Esophagus (tissue), 2 donors: ENCODE measurements at regions not wholly inside any gene's neighbourhood (a gene's known extent, or its start where the extent isn't known, plus 50 kb on each side); places are given as distances from the start of the nearest gene placed in this dataset.

Source experiments
- H3K27ac ChIP-seq, 2 donors: one replicate each; pipeline ENCODE4 v1.5.1; 2013; ENCODE audit warnings: low read depth in 2 of 2, mild to moderate bottlenecking in 2 of 2, inconsistent platforms in 1 of 2, low read length in 1 of 2, moderate library complexity in 1 of 2
- H3K27me3 ChIP-seq, 2 donors: one replicate each; pipeline ENCODE4 v1.6.1; 2013; ENCODE audit warnings: low read length in 2 of 2, control low read depth in 1 of 2, mild to moderate bottlenecking in 1 of 2; ENCODE audit not compliant: insufficient read depth in 2 of 2, control insufficient read depth in 1 of 2
- H3K36me3 ChIP-seq, 2 donors: one replicate each; pipeline ENCODE4 v1.6.1; 2013; ENCODE audit warnings: low read length in 1 of 2; ENCODE audit not compliant: control insufficient read depth in 2 of 2, insufficient read depth in 2 of 2
- H3K4me1 ChIP-seq, 2 donors: one replicate each; pipeline ENCODE4 v1.6.1; 2013; ENCODE audit warnings: low read length in 1 of 2; ENCODE audit not compliant: control insufficient read depth in 2 of 2, insufficient read depth in 2 of 2
- H3K4me3 ChIP-seq, 2 donors: one replicate each; pipeline ENCODE4 v1.5.1; 2013; ENCODE audit warnings: low read length in 2 of 2, mild to moderate bottlenecking in 2 of 2, low read depth in 1 of 2, moderate library complexity in 1 of 2
- H3K9me3 ChIP-seq, 2 donors: one replicate each; pipeline ENCODE4 v1.6.1; 2013; ENCODE audit warnings: mild to moderate bottlenecking in 2 of 2, low read depth in 1 of 2, low read length in 1 of 2, moderate library complexity in 1 of 2; ENCODE audit not compliant: control insufficient read depth in 2 of 2, insufficient read depth in 1 of 2
- WGBS, 2 donors: extraction: QIAGEN DNeasy Blood & Tissue Kit; methylation state at CpG; one replicate each; pipeline ENCODE4 v1.1.7; 2013; 5-methylcytosine and 5-hydroxymethylcytosine counted together
- donor health status: healthy with polysubstance abuse.
- donor health status: Bipolar disorder and iron deficiency.

DNA sequence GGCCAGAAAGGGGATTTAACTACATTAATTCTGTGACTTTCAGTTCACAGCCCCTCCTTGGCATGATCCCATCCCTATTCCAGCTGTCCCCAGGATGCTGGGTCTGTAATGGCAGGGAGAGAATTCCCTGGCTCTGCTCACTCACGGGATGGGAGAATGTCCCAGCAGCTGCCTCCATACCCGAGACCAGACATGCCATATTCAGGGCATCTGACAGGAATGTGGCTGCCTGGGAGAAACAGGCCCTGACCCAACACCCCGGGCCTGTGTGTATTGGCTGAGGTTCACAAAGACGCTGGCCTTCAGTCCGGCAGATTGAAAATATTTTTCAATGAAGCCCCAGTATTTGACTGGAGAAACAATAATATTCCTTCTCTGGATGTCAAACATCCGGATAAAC lies 83.6 kb upstream of the SMAD3 start:
- Histone ChIP-seq H3K4me3 (no peak overlapping the region), H3K27me3 (no peaks in the 10 kb centered on the region), H3K4me1 (no peaks in the 10 kb centered on the region), H3K36me3 (no peaks in the 10 kb centered on the region), H3K27ac (no peak overlapping the region), H3K9me3 (no peaks in the 10 kb centered on the region)
- 43 to 59% methylated on average over 6 of the region's 6 CpGs for WGBS, 2 donors

DNA sequence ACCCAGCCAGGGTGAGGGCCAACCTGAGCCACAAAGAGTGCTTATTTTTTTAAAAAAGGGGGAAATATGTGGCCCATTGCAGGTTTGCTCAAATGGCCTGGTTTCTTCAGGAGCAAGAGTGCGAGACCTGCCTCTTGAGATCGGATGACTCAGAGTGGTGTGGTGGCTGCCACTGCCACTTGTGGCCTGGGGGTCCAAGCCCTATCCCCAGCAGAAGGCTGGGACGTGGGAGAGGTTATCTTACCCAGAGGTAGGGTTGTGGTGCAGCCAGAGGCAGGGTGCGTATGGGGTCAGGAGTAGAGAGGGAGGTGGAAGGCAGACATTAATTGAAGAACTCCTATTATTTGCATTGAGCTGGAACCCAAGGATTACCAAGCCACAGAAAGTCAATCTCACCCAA lies 83.2 kb upstream of the SMAD3 start:
- no peaks in the 10 kb centered on the region for H3K27me3 ChIP-seq
- H3K27ac ChIP-seq, result no peak overlapping the region
- H3K36me3 ChIP-seq, result no peaks in the 10 kb centered on the region
- no peaks in the 10 kb centered on the region for H3K9me3 ChIP-seq
- WGBS, 2 donors, result 89 to 92% methylated on average over 4 of the region's 4 CpGs
- H3K4me3 ChIP-seq, result no peak overlapping the region
- no peaks in the 10 kb centered on the region for H3K4me1 ChIP-seq

DNA sequence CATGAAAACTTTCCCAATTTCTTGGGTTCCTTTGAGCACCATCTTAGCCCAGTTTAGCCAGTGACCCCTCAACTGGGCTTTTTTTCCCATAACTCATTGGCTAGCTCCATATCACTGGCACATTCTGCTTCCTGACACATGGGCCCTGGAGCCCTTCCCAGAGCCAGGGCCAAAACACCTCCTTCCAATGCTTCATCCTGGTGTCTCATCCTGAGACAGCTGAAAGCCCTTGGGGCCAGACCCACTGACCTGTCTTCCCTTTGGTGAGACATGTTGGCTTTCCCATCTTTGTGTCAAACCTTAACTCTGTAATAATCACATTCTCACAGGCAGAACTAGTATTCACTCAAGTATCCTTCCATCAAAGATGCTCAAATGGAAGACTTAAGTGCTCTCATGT lies 82.6 kb upstream of the SMAD3 start:
- H3K9me3 ChIP-seq, result no peaks in the 10 kb centered on the region
- H3K27me3 ChIP-seq, result no peaks in the 10 kb centered on the region
- H3K27ac ChIP-seq, result no peak overlapping the region
- no peaks in the 10 kb centered on the region for H3K4me1 ChIP-seq
- H3K36me3 ChIP-seq, result no peaks in the 10 kb centered on the region
- no peak overlapping the region for H3K4me3 ChIP-seq

DNA sequence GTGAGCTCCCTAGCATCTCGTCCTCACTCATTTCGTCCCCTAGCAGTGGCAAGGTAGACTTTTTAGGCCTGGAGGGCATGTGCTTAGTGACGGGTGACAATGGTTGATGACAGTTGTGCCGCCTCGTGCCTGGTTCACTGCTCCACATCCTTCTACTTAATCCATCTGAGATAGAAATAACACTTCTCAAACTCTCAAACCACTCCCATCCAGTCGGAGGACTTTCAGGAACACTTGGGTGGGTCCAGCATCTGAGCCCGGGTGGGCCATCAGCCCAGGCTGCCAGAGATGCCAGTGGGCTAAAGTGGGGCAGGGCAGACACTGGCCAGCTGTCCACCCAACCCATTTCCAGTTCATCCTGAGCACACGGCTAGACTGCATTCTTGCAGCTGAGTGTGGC lies 79.7 kb upstream of the SMAD3 start:
- no peaks in the 10 kb centered on the region for H3K27me3 ChIP-seq
- H3K4me3 ChIP-seq, result no peak overlapping the region
- no peaks in the 10 kb centered on the region for H3K9me3 ChIP-seq
- no peaks in the 10 kb centered on the region for H3K36me3 ChIP-seq
- no peaks in the 10 kb centered on the region for H3K4me1 ChIP-seq
- no peak overlapping the region for H3K27ac ChIP-seq
- WGBS, 2 donors, result 89 to 95% methylated on average over 8 of the region's 8 CpGs

DNA sequence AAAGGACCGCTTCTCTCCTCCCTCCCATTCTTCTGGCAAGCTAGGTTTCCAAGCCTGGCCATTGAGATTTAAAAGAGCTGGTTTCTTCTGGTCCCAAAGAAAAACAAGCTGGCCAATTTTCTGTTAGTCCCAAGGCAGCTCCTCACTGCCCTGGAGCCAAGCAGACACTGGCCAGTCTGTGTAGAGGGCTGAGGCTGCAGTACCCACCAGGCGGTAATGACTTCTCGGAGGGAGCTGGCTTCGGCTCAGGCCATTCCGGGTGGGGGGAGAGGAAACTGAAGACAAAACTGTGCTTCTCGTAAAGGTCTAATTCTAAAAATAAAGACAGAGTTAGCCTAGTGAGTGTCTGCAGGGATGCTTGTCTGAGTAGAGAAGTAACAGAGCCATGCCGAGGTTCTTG lies 78.5 kb upstream of the SMAD3 start:
- H3K4me3 ChIP-seq, result no peak overlapping the region
- H3K27ac ChIP-seq, result no peak overlapping the region
- no peaks in the 10 kb centered on the region for H3K27me3 ChIP-seq
- no peaks in the 10 kb centered on the region for H3K36me3 ChIP-seq
- 88 to 93% methylated on average over 7 of the region's 7 CpGs for WGBS, 2 donors
- no peaks in the 10 kb centered on the region for H3K9me3 ChIP-seq
- no peaks in the 10 kb centered on the region for H3K4me1 ChIP-seq

DNA sequence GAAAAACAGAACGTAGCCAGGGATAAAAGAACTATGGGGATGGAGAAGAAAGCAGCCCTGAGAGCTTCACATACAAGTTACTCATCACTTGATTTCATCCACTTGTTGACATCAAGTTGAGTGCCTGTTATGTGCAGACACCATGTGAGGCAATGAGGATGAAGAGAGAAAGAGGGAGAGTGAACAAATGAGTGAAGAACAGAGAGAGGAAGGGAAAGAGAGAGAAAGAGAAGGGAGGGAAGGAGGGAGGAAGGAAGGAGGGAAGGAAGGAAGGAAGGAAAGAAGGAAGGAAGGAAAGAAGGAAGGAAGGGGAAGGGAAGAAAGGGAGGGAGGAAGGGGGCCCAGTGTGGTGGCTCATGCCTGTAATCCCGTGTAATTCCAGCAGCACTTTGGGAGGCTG lies 72.3 kb upstream of the SMAD3 start:
- Histone ChIP-seq H3K27ac (no peak overlapping the region), H3K36me3 (no peaks in the 10 kb centered on the region), H3K9me3 (no peaks in the 10 kb centered on the region), H3K4me1 (no peaks in the 10 kb centered on the region), H3K27me3 (no peaks in the 10 kb centered on the region), H3K4me3 (no peak overlapping the region)
- WGBS, 2 donors, result 81 to 82% methylated on average over 2 of the region's 2 CpGs

DNA sequence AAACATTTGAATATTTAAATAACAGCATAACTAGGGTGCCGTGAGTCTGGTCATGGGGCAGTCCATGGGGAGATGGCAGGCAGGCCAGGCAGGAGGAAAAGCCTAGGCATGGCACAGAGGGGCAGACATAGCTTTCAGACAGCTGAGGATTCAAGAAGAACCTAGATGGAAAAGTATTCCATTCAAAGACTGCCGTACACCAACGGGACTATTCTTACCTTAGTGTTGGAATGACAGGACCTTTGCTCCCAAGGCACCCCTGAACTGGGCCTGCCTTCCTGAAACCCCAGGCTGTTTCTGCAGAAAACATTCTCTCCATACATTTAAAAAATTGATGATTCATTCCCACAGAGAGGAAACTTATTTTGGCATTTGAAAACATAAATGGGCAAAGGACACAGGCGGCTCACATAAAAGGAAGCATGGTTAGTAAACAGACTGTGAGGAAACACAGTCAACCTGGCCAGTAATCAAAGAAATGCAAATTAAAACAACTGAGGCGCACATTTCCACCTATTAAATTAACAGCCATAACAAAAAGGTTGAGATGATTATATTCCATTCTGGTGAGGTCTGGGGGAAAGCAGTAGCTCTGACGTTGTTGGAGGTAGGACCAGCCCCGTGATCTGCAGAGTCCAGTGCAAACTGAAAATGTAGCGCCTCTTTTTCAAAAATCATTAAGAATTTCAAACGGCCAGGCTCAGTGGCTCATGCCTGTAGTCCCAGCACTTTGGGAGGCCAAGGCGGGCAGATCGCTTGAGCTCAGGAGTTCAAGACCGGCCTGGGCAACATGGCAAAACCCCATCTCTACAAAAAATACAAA lies 71.3 kb upstream of the SMAD3 start:
- Histone ChIP-seq H3K9me3 (no peaks in the 10 kb centered on the region), H3K27ac (no peak overlapping the region), H3K4me1 (no peaks in the 10 kb centered on the region), H3K27me3 (no peaks in the 10 kb centered on the region), H3K36me3 (no peaks in the 10 kb centered on the region), H3K4me3 (no peak overlapping the region)
- WGBS, 2 donors, result 67 to 77% methylated on average over 12 of the region's 12 CpGs

DNA sequence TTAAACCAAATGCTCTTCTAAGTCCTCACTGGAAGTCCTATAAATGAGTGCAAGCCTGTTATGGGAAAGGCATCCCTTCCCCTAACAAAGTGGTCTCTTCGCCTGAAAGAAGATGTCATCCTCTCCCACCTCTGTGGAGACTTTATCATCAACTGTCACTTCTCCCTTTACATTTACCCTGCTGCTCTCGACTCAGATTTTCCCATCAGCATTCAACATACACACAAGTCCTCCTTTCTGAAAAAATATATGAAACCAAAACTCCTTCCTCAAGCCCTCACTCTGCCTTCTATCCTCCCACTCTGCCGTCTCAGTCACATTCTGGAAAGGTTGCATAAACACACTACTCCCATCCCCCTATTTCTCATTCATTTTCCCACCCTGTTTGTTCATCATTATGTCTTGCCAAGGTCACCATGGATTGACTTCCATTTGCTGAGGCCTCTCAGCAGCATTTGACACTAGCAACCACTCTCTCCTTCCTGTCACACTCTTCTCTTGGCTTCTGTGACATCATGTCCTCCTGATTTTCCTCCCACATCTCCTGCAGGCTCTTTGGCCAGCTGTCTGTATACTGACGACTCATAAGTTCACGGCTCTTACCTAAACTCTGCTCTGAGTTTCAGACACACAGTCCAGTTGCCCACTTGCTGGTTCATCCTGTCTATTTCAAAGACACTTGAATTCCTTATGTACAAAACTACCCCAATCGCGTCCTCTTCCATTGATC lies 70.3 kb upstream of the SMAD3 start:
- H3K27me3 ChIP-seq, result no peaks in the 10 kb centered on the region
- no peaks in the 10 kb centered on the region for H3K9me3 ChIP-seq
- no peaks in the 10 kb centered on the region for H3K36me3 ChIP-seq
- 81 to 85% methylated on average over 7 of the region's 7 CpGs for WGBS, 2 donors
- H3K4me1 ChIP-seq, result no peaks in the 10 kb centered on the region
- H3K27ac ChIP-seq, result no peak overlapping the region
- H3K4me3 ChIP-seq, result no peak overlapping the region

DNA sequence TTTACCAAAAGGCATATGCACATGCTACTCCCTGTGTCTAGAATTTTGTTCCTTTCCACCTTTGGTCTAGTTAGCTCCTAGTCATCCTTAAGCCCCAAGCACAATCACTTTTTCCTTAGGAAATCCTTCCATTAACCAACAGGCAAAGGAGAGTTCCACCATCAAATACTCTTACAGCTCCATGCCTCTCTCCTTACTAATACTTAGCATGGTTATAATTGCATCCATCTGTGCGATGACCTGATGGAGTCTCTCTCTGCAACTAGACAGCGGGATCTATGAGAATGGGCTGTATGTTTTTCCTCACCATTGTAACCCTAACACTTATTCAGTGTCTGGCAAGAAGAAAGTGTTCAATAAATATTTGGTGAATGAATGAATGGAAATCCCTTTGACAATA lies 69.3 kb upstream of the SMAD3 start:
- Histone ChIP-seq H3K9me3 (no peaks in the 10 kb centered on the region), H3K27ac (no peak overlapping the region), H3K4me1 (no peaks in the 10 kb centered on the region), H3K4me3 (no peak overlapping the region), H3K36me3 (no peaks in the 10 kb centered on the region), H3K27me3 (no peaks in the 10 kb centered on the region)
- WGBS, 2 donors, result 97% methylated on average over 2 of the region's 2 CpGs

DNA sequence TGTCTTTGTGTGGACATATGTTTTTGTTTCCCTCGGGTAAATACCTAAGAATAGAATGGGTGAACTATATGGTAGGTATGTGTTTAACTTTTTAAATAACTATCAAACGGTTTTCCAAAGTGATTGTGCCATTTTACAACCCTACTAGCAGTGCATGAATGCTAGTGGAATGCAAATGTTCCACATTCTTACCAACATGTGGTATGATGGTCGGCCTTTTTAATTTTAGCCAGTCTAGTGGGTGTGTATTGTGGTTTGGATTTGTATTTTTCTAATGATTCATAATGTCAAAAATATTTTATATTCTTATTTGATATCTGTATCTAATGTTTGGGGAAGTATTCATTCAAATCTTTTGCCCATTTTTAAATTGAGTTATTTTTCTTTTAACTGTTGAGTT lies 68.2 kb upstream of the SMAD3 start:
- 64 to 72% methylated on average over 3 of the region's 3 CpGs for WGBS, 2 donors
- H3K4me1 ChIP-seq, result no peaks in the 10 kb centered on the region
- no peaks in the 10 kb centered on the region for H3K36me3 ChIP-seq
- H3K27ac ChIP-seq, result no peak overlapping the region
- no peaks in the 10 kb centered on the region for H3K9me3 ChIP-seq
- H3K27me3 ChIP-seq, result no peaks in the 10 kb centered on the region
- H3K4me3 ChIP-seq, result no peak overlapping the region
